Effector memory CD4-positive, alpha-beta T cell (primary cell): ENCODE measurements at regions not wholly inside any gene's neighbourhood (a gene's known extent, or its start where the extent isn't known, plus 50 kb on each side); places are given as distances from the start of the nearest gene placed in this dataset.
"Not testable (repeated sequence)": the region's sequence is repeated elsewhere in the genome, so short reads cannot be mapped to it uniquely, and the experiment has no call there.

ENCODE experiments used
- DNase-seq, 3 donors: peaks; one replicate each; pipeline ENCODE4 v3.0.0-alpha.2; 2020
- H3K27ac ChIP-seq: 2 replicates; pipeline ENCODE4 v1.7.0; 2013; ENCODE audit warnings: mild to moderate bottlenecking, low read length, moderate library complexity; ENCODE audit not compliant: insufficient read depth, poor library complexity, severe bottlenecking
- H3K27me3 ChIP-seq: replicated peaks from 2 replicates; pipeline ENCODE4 v1.7.0; 2013; ENCODE audit warnings: mild to moderate bottlenecking, low read length; ENCODE audit not compliant: insufficient read depth, control insufficient read depth, poor library complexity, severe bottlenecking
- H3K36me3 ChIP-seq: 2 replicates; pipeline ENCODE4 v1.7.0; 2013; ENCODE audit warnings: mild to moderate bottlenecking, low read length, moderate library complexity; ENCODE audit not compliant: control insufficient read depth, insufficient read depth
- H3K4me1 ChIP-seq: 2 replicates; pipeline ENCODE4 v1.7.0; 2013; ENCODE audit warnings: low read length, mild to moderate bottlenecking; ENCODE audit not compliant: control insufficient read depth, insufficient read depth, poor library complexity, severe bottlenecking
- H3K4me3 ChIP-seq: 2 replicates; pipeline ENCODE4 v1.7.0; 2013; ENCODE audit warnings: low read length, low read depth, mild to moderate bottlenecking; ENCODE audit not compliant: insufficient read depth, poor library complexity, severe bottlenecking
- H3K9me3 ChIP-seq: 2 replicates; pipeline ENCODE4 v1.7.0; 2013; ENCODE audit warnings: mild to moderate bottlenecking, low read length, moderate library complexity; ENCODE audit not compliant: control insufficient read depth

- Histone ChIP-seq H3K4me1 (no peaks in the 10 kb centered on the region), H3K4me3 (no peak overlapping the region), H3K9me3 (no peaks in the 10 kb centered on the region), H3K27me3 (no peaks in the 10 kb centered on the region), H3K36me3 (no peaks in the 10 kb centered on the region), H3K27ac (no peak overlapping the region)
- no peak for DNase-seq
These were observed 89.9 kb upstream of the MTHFD1L start for GRCh38 chr6:150775415-150776203.

GRCh38 chr6:150777736-150778135, 87.8 kb upstream of the MTHFD1L start:
- Histone ChIP-seq H3K4me3 (no peak overlapping the region), H3K27ac (no peak overlapping the region), H3K27me3 (no peaks in the 10 kb centered on the region), H3K4me1 (no peaks in the 10 kb centered on the region), H3K36me3 (no peaks in the 10 kb centered on the region), H3K9me3 (no peaks in the 10 kb centered on the region)
- DNase-seq = no peak

GRCh38 chr6:150783813-150784212, 81.7 kb upstream of the MTHFD1L start:
- Histone ChIP-seq H3K4me3 (no peak overlapping the region), H3K27ac (no peak overlapping the region), H3K36me3 (no peaks in the 10 kb centered on the region), H3K27me3 (no peaks in the 10 kb centered on the region), H3K9me3 (no peaks in the 10 kb centered on the region), H3K4me1 (no peaks in the 10 kb centered on the region)
- DNase-seq = no peak

- no peak overlapping the region for H3K4me3 ChIP-seq
- H3K36me3 ChIP-seq = no peaks in the 10 kb centered on the region
- no peaks in the 10 kb centered on the region for H3K4me1 ChIP-seq
- no peak overlapping the region for H3K27ac ChIP-seq
- no peaks in the 10 kb centered on the region for H3K9me3 ChIP-seq
- DNase-seq = no peak
- no peaks in the 10 kb centered on the region for H3K27me3 ChIP-seq
These were observed 78.1 kb upstream of the MTHFD1L start for GRCh38 chr6:150787429-150787828.

GRCh38 chr6:150788089-150788488, 77.4 kb upstream of the MTHFD1L start:
- no peak for DNase-seq
- Histone ChIP-seq H3K36me3 (no peaks in the 10 kb centered on the region), H3K27me3 (no peaks in the 10 kb centered on the region), H3K4me3 (no peak overlapping the region), H3K9me3 (no peaks in the 10 kb centered on the region), H3K4me1 (no peaks in the 10 kb centered on the region), H3K27ac (no peak overlapping the region)

GRCh38 chr6:150789906-150790305, 75.6 kb upstream of the MTHFD1L start:
- H3K4me1 ChIP-seq, H3K9me3 ChIP-seq, H3K4me3 ChIP-seq, DNase-seq, H3K36me3 ChIP-seq, H3K27ac ChIP-seq, H3K27me3 ChIP-seq: not testable (repeated sequence)

DNA sequence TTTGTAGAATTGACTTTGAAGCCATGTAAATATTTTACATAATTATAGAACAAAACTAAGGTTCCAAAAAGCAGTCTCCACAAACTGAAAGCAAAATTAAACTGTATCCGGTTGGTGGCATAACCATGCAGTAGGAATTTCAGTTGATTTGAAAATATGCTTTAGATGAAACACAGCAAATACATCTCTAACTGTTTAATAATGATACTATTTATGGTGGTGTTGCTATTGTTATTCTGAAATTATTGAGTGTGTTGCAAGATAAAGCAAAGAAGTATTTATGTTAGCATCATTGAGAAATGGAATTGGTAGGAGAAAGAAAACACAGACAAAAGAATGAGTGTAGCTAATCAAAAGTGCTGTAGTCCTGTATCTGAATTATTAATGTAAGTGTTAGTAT, 73.8 kb upstream of the MTHFD1L start:
- Histone ChIP-seq H3K4me3 (no peak overlapping the region), H3K36me3 (no peaks in the 10 kb centered on the region), H3K27ac (no peak overlapping the region), H3K27me3 (no peaks in the 10 kb centered on the region), H3K9me3 (no peaks in the 10 kb centered on the region), H3K4me1 (no peaks in the 10 kb centered on the region)
- no peak for DNase-seq

DNA sequence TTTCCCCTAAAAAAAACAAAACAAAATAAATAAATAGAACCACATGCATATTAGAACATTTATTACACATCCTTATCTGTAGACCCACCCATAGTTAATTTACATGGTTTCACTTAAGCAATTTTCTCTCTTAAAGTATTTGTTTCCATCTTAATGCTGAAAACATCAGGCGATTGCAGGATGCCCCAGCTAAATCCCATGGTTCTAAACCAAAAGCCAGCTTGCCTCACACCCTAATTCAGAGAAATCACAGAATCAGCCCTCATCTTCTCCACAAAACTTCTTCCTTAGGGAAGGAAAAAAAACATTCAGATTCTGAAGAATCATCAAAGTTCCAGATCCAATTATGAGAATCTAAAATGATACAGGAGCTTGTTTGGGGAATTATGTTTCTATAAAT, 67.6 kb upstream of the MTHFD1L start:
- Histone ChIP-seq H3K27me3 (no peaks in the 10 kb centered on the region), H3K36me3 (no peaks in the 10 kb centered on the region), H3K27ac (no peak overlapping the region), H3K4me1 (no peaks in the 10 kb centered on the region), H3K9me3 (no peaks in the 10 kb centered on the region), H3K4me3 (no peak overlapping the region)
- DNase-seq = no peak

DNA sequence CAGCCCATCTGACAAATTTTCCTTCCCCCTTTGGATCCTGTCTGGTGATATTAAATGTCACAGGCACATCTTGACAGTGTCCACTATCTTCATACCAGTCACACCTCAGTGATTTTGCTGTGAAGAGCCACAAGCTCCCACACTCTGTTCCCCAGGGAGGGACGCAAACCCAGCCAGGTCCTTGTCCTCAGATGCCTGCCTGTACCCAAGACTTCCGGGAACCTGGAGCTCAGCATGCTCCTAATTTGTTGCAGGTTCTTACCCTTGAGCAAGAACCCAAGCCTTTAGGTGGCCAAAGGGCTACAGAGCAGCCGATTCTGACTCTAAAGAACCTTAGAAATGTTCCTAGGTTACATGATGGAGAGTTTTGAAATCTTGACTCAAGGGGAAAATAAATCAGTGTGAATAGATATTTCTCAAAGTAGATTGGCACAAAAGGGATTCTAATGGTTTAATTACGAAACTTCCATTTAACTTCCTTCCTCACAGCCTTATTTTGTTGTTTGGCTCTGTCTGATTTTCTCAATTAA, 66.2 kb upstream of the MTHFD1L start:
- no peak for DNase-seq
- Histone ChIP-seq H3K27me3 (no peaks in the 10 kb centered on the region), H3K4me1 (no peaks in the 10 kb centered on the region), H3K27ac (no peak overlapping the region), H3K36me3 (no peaks in the 10 kb centered on the region), H3K9me3 (no peaks in the 10 kb centered on the region), H3K4me3 (no peak overlapping the region)

DNA sequence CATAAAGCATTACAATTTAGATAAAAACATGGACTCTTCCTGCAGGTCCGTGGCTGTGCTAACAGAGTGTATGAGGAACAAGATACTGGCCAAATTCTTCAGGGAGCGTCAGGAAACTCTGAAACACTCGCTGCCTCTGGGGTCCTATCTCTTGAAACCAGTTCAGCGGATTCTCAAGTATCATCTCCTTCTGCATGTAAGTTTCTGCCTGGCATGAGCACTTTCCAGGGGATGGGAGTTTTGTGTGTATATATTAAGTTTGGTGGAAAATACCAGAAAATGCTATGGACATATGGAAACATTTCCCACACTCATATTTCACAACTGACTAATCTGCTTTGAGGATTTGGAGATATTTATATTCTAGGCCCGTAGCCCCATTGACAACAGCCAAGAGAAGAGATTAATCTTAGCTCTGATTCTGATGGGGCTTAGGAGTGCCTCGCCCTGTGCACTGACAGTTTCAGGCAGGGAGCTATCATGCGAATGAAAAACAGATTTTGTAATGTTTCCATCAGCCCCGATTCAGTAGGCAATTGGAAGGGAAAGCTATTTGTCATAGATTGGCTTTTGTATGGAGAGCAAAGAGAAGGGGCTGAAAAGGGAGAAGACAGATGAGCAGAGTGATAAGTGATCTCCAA, 64.7 kb upstream of the MTHFD1L start:
- no peak for DNase-seq
- H3K9me3 ChIP-seq = no peaks in the 10 kb centered on the region

More for the DNA sequence above, 64.7 kb upstream of the MTHFD1L start:
- Histone ChIP-seq H3K4me3 (no peak overlapping the region), H3K36me3 (no peaks in the 10 kb centered on the region), H3K4me1 (no peaks in the 10 kb centered on the region), H3K27me3 (no peaks in the 10 kb centered on the region), H3K27ac (no peak overlapping the region)
